NCI-H1694 treated with DMSO at 0.1 percent for 48 hours (cell line): ENCODE measurements at regions not wholly inside any gene's neighbourhood (a gene's known extent, or its start where the extent isn't known, plus 50 kb on each side); places are given as distances from the start of the nearest gene placed in this dataset.
"Not testable (repeated sequence)": the region's sequence is repeated elsewhere in the genome, so short reads cannot be mapped to it uniquely, and the experiment has no call there.

Experiments used
- DNase-seq: peaks from one replicate; lab custom pipeline; 2025; lab: John Stamatoyannopoulos, UW

DNA sequence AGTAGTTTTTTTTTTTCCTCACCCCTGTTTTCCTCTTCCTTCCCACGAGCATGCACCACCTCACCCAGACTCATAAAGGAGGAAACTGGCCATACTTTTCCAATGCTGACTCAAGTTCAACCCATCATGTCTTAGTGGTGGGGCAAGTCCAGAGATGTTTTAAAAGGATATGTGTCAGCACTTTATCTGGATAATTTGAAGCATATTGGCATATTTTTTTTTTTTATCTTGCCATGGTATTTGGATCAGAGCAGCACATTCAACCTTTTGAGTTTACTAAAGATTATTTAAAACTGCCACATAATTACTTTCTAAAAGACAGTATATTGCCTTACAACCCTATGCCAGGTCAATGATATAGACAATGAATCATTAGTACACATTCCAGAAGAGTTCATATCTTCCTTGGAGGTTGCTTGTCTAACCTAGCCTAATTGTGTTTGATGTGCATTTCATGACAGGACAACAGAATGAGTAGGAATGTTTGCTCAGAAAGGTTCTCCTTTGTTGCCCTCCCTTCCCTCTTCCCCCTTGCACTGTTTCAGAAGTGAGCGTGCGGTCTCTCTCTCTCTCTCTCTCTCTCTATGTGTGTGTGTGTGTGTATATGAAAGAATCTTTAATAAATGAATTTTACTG, 950.7 kb upstream of the FAM98A start:
- no peak for DNase-seq

DNA sequence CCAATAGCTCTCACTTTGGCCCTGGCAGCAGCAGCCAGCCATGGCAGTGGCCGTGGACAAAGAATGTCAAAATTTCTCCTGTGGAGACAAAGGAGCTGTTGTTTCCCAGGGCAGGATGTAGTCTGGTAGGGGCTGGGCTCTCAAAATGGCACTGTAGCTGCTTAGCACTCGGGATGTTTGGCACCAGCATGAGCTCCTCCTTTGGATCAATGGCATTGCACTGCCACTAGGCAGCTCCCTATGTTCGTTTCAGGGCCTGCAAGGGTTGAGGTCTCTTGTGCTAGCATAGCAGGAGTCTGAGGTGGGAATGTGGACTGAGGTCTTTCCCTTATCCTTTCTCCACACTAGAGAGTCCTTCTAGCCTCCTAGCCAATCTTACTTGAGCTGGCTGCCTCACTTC, 948.8 kb upstream of the FAM98A start:
- DNase-seq = no peak

DNA sequence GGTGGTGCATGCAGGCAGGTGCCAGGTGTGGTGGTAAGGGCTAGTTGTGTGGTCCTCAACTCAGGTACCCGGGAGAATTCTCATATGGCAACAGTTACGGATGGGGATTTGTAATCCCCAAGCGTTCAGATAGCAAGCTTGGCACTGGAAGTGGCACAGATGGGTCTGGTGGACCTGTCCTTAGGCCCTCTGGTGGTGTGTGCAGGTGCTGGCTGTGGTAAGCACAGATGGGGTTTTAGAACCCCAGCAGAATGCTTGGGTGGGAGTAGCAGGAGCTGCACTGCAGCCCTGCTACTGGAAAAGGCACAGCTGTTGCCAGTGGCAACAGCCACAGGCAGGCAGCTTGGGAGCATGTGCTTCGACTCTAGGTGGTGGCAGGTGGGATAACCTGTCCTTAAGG, 948.2 kb upstream of the FAM98A start:
- no peak for DNase-seq

DNA sequence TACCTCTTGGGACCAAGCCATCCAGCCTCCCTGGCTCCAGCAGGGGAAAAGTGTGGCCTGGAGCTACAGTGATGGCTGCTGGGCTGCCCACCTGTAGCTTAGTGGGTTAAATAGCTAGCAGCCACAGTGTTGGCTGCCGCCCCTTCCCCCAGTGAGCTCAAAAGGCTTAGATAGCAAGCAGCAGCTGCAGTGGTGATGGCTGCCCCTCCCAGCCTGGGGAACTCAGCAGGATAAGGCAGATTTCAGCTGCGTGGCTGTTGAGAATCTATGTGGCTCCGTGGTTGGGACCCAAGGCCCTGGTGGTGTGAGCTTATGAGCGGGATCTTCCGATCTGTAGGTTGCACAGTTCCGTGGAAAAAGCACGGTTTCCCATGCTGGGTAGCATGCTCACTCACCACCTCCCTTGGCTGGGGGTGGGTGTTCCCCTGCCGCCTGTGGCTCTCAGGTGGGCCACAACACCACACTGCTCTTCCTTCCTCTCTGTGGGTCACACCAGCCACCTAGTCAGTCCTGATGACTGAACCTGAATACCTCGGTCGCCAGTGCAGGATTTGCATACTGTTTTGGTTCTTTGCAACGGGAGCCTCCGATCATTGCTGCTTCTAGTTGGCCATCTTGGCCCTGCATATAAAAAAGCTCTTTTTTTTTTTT, 946.5 kb upstream of the FAM98A start:
- DNase-seq = no peak

DNA sequence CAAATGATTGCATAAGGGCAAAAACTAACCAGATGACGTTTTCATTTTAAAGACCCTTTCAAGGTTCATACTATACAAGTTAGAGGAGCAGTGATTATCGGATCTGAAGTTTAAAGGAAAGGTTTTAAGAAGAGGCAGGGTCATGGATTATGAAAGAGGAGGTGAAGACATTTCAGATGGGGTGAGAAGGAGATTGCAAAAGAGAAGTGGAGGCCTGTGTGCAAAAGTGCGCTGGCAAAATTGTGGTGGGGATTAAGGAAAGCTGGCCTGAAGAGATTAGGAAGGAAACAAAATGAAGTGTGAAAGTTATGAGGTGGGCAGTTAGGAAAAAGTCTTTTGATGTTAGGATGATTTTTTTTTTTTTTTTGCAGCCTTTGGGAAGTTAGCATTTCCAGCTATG, 935.7 kb upstream of the FAM98A start:
- DNase-seq = no peak

DNA sequence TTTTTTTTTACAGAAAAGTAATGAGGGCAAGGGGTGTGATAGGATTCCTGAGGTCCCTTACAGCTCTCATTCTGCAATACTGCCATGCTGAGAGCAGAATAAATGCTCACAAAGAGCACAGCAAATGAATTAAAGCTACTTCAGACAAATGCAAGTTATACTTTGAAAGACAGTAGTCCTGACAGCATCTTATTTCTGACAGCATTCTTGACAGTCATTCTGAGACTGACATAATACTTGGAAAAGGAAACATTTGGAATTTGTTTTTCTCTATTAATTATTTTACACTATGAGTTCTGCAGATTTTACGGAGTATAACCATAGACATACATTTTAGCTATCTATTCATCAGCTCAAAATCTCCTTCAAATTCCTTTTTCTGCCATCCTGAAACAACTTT, 935.2 kb upstream of the FAM98A start:
- no peak for DNase-seq

DNA sequence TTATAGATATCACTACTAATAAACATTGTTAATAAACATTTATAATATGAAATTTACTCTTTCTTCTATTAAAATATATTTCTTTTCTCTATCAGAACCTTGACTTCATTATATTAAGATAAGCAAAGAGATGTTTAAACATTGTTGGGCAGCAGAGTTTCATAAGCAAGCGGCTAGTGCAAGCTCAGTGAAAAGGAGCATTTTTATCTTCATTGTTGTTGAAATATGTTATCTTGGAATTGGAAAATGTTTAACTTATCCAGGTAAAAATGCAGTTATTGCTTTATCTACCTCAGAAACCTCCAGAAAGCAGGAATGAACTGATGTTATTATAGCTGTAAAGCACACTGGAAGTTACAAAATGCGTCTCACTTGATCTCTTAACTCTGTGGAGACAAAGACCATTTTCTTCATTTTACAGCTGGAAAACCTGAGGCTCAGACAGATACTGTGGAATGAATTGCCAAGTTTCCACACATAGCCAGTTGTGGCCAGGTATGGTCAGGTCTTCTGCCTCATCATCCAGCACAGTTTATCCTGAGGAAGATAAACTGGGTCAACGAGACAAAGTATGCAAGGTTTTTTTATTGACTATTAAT, 934.6 kb upstream of the FAM98A start:
- DNase-seq = no peak

DNA sequence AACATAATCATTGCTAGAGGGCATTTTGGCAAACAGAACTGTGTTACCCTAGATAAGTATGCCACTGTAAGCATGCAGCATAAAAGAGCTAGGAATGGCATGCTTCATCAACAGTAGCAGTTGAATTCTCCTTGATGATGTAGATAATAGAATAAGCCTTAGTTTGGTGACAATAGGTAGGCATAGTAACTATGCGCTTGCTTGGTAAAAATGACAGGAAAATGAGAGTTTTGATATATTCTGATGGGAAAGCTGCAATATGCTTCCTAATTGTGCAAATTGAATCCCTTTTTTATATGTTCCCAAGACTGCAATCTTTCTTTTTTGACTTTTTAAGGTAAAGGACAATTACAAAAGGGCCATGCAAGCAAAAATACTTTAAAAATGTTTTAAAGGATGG, 930.9 kb upstream of the FAM98A start:
- DNase-seq = no peak

DNA sequence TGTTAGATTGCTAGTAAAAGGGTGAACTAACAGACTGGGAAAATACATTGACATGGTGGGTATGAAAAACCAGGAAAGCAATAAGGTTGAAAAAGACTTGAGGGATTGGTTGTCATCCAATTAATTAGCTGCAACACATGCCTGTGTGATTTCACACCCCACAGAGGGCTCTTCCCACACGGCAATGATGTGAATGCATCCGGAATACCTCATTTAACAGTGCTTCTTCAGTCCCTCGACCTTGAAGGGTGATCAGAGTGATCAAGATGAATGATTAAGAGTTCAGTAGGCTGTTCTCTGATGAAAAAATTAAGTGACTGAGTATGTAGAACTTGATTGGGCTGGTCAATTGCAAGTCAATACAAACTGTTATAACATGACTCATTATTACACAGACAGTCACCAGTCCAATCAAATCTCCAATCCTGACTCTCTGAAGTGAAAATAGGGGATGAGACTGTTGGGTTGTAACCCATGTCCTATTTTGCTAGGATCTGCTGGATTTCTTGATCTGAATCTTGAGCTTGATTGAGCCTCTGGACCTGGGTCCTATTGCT, 924.9 kb upstream of the FAM98A start:
- no peak for DNase-seq

DNA sequence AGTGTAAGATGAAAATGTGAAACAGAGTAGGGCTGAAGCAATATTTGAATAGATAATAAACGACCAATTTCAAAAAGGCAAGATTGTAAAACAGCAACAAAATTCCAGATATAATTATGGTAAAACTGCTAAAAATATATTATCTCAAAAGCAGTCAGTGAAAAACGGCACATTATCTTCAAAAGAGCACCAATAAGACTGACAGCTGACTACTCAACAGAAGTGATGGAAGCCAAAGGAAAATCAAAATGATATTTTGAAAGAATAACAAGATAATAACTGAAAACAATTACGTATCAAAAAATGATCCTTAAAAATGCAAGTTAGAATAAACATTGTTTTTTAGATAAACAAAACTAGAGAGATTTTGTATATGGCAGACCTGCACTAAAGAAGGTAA, 920.6 kb upstream of the FAM98A start:
- no peak for DNase-seq

DNA sequence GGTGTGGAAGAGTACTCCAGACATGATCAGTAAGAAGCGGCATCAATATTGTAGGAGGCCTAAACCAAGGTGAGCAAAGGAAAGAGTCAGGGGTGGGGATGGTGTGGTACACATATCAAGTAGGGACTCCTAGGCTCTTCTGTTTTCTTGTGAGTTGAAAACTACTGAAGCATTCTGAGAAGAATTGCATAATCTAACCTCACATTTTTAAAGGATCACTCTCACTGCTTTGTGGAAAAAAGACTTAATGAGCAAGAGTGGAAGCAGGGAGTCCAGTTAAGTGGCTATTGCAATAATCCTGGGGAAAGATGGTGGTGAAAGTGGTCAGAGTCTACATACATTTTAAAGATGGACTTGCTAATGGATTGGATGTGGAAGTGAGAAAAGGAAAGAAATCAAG, 899.5 kb upstream of the FAM98A start:
- DNase-seq = no peak

DNA sequence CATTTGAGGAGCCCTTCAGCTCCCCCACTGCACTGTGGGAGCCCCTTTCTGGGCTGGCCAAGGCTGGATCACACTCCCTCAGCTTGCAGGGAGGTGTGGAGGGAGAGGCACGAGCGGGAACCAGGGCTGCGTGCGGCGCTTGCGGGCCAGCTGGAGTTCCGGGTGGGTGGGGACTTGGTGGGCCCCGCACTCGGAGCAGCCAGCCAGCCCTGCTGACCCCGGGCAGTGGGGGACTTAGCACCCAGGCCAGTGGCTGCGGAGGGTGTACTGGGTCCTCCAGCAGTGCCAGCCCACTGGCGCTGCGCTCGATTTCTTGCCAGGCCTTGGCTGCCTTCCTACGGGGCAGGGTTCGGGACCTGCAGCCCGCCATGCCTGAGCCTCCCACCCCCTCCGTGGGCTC, 895.1 kb upstream of the FAM98A start:
- not testable (repeated sequence) for DNase-seq

DNA sequence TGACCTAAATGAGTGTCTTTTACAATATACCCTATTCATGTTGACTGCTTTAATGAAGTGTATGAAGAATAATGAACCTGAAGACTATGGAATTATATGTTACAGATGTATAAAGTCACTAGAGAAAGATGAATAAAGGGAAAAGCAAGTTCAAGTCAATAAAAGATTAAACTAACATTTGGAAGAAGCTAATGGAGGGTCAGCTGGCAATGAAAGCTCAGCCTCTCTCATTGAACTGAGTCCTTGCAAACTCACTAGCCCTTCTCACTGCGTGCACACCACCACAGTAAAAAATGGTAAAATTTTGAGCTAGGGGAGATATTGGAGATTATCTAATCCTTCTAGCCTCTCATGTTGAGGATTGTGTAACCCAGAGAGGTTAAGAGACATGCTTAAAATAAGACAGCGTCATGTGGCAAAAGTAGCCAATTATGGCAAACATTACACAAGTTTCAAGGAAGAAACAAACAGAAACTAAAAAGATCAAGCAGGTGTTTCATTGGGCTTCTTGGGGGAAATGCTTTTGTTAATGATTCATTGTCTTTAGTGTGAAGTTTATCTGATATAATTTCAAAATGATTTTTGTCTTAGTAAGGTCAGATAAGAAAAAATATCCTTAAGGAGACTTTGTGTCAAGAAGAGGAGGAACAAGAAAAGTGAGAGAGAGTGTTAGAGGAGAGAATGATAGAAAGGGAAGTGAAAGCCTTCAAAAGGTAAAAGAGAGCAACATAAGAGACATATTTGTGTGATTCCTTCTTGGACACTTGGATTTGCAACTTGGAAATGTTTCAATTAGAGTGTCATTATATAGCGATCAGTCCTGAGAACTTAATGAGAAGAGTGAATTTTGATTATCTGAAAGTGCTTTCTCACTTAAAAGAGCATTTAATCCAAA, 893.7 kb upstream of the FAM98A start:
- no peak for DNase-seq

DNA sequence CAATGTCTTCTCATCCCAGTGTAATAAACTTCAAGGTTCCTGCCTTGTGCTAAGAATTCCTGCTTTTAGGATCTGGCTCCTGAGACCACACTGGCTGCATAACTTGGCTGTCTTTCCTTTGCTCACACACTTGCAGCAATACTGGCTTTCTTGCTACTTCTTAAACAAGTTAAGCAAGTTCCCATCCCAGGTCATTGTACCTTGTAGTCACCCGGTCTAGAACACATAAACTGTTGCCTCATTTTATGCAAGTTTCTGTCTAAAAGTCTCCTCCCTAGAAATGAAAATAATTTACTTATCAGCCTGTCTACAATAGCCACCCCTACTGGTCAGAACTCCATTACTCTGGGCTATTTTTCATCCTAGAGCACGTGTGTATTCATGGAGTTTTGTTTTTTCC, 887.9 kb upstream of the FAM98A start:
- no peak for DNase-seq

DNA sequence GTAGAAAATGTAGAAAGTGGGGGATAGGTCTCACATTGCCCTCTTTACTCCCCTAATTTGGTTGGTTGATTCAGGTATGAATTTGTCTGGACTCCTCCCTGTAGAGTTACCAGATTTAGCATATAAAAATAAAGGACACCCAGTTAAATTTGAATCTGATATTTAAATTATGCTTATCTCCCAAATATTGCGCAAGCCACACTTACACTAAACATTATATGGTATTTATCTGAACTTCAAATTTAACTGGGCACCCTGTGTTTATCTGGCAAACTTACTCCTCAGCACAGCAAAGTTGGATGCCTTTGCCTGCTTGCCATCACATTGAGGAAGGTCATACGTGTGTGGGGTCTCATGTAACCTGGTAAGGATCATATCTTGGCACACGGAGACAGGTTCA, 882.4 kb upstream of the FAM98A start:
- no peak for DNase-seq

DNA sequence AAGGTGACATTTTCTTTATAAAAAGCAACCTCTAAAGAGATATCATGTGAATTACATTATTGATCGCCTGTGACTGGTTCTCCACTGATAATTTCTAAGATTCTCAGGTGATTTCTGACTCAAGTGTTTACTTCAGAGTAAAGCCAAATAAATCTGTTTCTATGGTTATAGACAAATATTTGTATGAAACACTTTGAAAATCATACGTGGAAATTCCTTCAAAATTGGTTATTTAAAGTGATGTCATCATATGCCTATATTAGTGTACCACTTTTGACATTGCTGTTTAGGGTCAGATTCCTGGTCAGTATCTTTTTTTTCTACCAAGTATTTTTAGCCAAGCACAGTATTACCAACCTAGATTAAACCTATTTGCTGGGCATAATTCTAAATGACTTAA, 881.3 kb upstream of the FAM98A start:
- no peak for DNase-seq

DNA sequence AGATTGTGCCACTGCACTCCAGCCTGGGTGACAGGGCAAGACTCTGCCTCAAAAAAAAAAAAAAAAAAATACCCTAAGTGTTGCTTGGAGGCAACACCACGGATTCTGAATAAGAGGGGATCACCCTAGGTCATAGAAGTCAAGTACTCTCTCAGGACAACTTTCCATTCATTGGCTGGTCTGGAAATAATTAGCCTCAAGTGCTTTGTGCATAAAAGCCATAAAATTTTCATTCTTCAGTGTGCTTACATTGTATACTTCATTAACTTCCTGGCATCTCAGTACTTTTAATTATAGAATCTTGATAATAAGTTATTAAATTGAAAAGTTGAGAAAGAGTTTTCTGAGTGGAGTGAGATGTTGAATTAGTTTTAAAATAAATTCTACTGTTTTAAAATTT, 876.1 kb upstream of the FAM98A start:
- no peak for DNase-seq

DNA sequence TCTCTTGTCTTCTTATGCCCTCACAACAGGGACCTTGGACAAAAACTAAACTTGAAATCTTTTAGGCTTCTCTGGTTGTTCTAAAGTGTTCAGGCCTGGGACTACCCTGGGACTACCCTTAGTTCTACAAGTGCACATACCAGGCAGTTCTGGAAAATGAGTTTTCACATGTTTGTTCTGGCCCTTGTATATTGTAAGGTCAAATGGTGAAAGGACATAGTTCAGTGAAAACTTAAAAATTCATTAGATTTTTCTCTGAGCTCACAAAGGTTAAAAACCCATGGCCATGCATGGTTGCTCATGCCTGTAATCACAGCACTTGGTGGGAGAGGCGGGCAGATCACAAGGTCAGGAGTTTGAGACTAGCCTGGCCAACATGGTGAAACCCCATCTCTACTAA, 875.5 kb upstream of the FAM98A start:
- DNase-seq = no peak

DNA sequence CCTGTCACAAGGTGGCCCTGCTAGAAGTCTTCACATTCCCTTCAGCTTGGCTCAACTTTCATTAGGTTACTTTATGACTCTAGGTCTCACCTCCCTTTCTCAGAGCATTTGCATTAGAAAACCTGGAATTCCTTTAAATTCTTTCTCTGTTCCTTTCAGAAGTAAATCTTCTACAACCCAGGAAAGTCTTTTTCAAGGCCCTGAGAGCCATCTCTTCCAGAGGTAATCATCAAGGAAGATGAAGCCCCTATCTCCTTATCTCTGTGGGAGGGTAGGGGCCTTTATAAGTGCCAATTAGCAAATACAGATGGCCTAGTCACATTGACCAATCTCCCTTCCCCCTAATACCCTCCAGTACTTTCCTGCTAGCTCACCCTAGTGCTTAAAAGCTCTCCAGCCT, 848.0 kb upstream of the FAM98A start:
- DNase-seq = no peak

DNA sequence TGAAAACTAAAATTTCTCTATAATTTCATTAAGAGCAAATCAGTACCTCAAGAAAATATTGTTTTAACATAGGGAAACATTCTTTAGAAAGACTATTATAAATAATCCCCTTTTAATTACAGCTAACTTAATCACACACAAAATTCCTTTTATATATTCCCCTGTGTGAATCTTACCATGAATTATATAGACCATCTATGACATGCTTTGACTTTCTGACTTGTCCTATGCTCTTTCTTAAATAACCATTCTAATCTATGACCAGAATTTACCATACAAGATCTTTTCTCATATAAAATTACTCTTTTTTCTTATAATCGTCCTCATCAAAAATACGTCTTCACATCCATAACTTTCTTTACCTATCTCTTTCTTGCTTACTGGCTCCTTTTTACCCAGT, 824.2 kb upstream of the FAM98A start:
- DNase-seq = no peak

DNA sequence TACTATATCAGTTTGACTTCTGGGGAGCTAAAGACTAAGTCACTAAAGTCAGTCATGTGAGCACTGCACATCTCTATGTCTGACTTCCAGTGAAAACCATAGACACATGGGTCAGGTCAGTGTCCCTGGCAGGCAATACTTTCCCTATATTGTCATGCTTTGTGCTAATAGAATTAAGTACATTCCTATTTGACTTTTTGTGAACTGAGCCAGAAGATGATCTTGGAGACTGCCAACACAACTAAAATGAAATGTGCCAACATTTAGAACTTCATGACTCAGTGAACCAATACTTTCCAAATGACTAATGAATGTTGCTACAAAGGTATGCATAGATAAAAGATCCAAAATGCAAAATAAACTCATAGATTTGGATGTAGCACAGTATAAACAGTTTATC, 820.8 kb upstream of the FAM98A start:
- DNase-seq = no peak

DNA sequence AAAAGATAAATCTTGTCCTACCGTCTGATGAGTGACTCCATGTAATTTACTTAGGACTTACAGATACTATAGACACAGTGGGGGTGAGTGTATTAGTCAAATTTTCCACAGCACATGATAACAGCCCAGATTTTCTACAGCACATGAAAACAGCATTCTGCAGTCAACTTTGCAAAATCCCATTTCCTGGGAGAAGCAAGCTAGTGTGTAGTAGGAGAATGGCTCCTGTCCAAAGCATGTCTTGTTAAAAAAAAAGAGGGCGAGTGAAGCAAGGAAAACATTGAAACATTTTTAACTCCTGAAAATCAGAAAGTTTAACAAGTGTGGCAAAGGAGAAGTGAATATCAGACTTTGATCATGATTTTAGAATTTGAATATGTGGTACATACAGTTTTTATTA, 817.8 kb upstream of the FAM98A start:
- no peak for DNase-seq

DNA sequence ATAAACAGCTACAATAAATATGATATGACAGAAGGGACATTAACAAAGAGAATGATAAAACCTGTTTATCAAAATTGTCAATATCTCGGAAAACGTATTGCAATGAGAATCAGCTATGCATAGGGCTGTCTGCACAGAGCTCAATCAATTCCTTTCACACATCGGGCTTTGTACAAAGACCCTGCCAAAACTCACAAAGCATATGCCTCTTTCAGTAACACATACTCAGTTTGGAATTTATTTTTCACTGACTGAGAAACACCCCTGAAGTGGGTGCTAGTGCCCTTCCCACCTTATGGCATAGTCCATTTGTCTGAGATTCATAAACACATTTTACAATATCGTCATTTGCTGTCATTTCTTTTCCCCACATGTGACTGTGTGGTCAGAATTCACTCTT, 815.8 kb upstream of the FAM98A start:
- no peak for DNase-seq
